Naive thymus-derived CD8-positive, alpha-beta T cell (primary cell): ENCODE measurements at regions not wholly inside any gene's neighbourhood (a gene's known extent, or its start where the extent isn't known, plus 50 kb on each side); places are given as distances from the start of the nearest gene placed in this dataset.

Source experiments
- ATAC-seq, 2 donors: fragments of 150-1000 bp; cut with Tn5 transposase in 1 of 2; sonication (Bioruptor Pico), chemical (Tn5 transposase) in 1 of 2; 1 replicate in 1 of 2; 2 replicates in 1 of 2; pipeline ENCODE4 v1.10.0; 2021; ENCODE audit warnings: mild to moderate bottlenecking in 2 of 2, moderate library complexity in 2 of 2
- POLR2A ChIA-PET: fragments of 350-600 bp; sonication (Branson Sonifier 250); formaldehyde crosslinking; loops from one replicate; lab custom pipeline; 2021; ENCODE audit warnings: antibody characterized with exemption; lab: Charles Lee
- DNase-seq, 10 donors: peaks; one replicate each; pipeline versions ENCODE4 v3.0.0 to v3.0.0-alpha.2; 2020 to 2022
- H3K27ac Mint-ChIP-seq, 10 donors: one replicate each; pipeline ENCODE4 v1.8.0; 2020 to 2022; ENCODE audit warnings: mild to moderate bottlenecking in 10 of 10, mixed read lengths in 10 of 10, moderate library complexity in 4 of 10, inconsistent platforms in 1 of 10
- H3K27me3 Mint-ChIP-seq, 5 donors: one replicate each; pipeline ENCODE4 v1.8.0; 2021 to 2022; ENCODE audit warnings: mixed read lengths in 5 of 5
- H3K36me3 Mint-ChIP-seq, 3 donors: one replicate each; pipeline ENCODE4 v1.8.0; 2020 to 2022; ENCODE audit warnings: mixed read lengths in 3 of 3, mild to moderate bottlenecking in 2 of 3, inconsistent platforms in 1 of 3
- H3K4me1 Mint-ChIP-seq, 4 donors: one replicate each; pipeline ENCODE4 v1.8.0; 2021 to 2022; ENCODE audit warnings: mixed read lengths in 4 of 4
- H3K4me3 Mint-ChIP-seq, 10 donors: one replicate each; pipeline ENCODE4 v1.8.0; 2020 to 2022; ENCODE audit warnings: mild to moderate bottlenecking in 10 of 10, mixed read lengths in 10 of 10, moderate library complexity in 6 of 10, inconsistent platforms in 1 of 10
- H3K9me3 Mint-ChIP-seq, 9 donors: one replicate each; pipeline ENCODE4 v1.8.0; 2020 to 2022; ENCODE audit warnings: mixed read lengths in 9 of 9, mild to moderate bottlenecking in 3 of 9, inconsistent platforms in 1 of 9, moderate library complexity in 1 of 9

DNA sequence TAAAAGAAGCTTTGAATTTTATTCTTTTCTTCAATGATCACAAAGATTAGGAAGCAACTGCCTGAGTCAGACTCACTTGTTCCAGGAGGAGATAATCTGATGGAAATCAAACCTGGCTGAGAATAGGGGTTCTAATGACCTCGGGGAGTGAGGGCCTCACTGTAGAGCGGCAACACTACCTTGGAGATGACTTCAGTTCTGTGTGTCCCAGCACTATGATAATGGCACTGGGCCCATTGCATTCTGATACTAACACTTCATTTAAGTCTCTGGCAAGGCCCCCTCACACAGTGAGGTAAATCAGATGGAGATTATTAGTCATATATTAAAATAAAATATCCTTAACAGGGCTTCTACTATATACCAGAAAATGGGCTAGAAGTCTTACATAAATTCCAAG, 233.3 kb upstream of the EGLN3 start:
- H3K9me3 Mint-ChIP-seq, result no peaks in the 10 kb centered on the region
- no peaks in the 10 kb centered on the region for H3K36me3 Mint-ChIP-seq
- no peak overlapping the region for H3K4me3 Mint-ChIP-seq
- no peaks in the 10 kb centered on the region for H3K4me1 Mint-ChIP-seq
- DNase-seq (no peak), ATAC-seq (no peak)
- H3K27ac Mint-ChIP-seq, result no peak overlapping the region
- POLR2A ChIA-PET, result no interaction called here
- peaks cover 0 to 11% (median 0%) of the 10 kb centered on the region in 5 donors for H3K27me3 Mint-ChIP-seq

- H3K36me3 Mint-ChIP-seq, result no peaks in the 10 kb centered on the region
- no peaks in the 10 kb centered on the region for H3K9me3 Mint-ChIP-seq
- H3K27ac Mint-ChIP-seq, result no peak overlapping the region
- DNase-seq (no peak), ATAC-seq (no peak)
- H3K4me3 Mint-ChIP-seq, result no peak overlapping the region
- POLR2A ChIA-PET, result no interaction called here
- peaks cover 0 to 11% (median 0%) of the 10 kb centered on the region in 5 donors for H3K27me3 Mint-ChIP-seq
- H3K4me1 Mint-ChIP-seq, result no peaks in the 10 kb centered on the region
Measured at GRCh38 chr14:34183478-34183877, 232.6 kb upstream of the EGLN3 start.

GRCh38 chr14:34181338-34181737, 230.5 kb upstream of the EGLN3 start:
- POLR2A ChIA-PET, result no interaction called here
- no peak overlapping the region for H3K4me3 Mint-ChIP-seq
- ATAC-seq (no peak), DNase-seq (no peak)
- H3K27ac Mint-ChIP-seq, result no peak overlapping the region
- peaks cover 0 to 17% (median 0%) of the 10 kb centered on the region in 5 donors for H3K27me3 Mint-ChIP-seq
- H3K36me3 Mint-ChIP-seq, result no peaks in the 10 kb centered on the region
- no peaks in the 10 kb centered on the region for H3K9me3 Mint-ChIP-seq
- no peaks in the 10 kb centered on the region for H3K4me1 Mint-ChIP-seq

GRCh38 chr14:34180869-34181268, 230.0 kb upstream of the EGLN3 start:
- DNase-seq (no peak), ATAC-seq (no peak)
- POLR2A ChIA-PET, result no interaction called here
- H3K36me3 Mint-ChIP-seq, result no peaks in the 10 kb centered on the region
- peaks cover 0 to 19% (median 0%) of the 10 kb centered on the region in 5 donors for H3K27me3 Mint-ChIP-seq
- H3K9me3 Mint-ChIP-seq, result no peaks in the 10 kb centered on the region
- no peak overlapping the region for H3K4me3 Mint-ChIP-seq
- H3K27ac Mint-ChIP-seq, result no peak overlapping the region
- H3K4me1 Mint-ChIP-seq, result no peaks in the 10 kb centered on the region

DNA sequence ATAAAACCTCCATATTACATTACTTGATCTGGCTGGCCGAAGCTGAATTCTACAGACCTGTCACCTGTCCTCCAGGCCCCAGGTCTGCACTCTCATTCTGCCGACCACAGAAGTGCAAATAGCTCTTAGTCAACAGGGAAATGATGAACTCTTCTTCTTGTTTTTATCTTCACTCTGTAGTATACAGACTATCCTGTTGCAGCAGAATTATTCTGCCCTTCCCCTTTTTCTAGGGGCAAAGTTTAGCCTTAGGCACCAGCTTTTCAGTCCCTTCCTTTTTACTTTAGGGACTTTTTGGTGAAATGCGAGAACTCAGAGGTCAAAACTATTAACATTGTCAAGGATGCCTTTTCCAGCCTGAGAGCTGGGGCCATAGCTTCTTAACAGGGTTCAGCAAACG, 229.6 kb upstream of the EGLN3 start:
- POLR2A ChIA-PET, result no interaction called here
- ATAC-seq (no peak), DNase-seq (no peak)
- Mint-ChIP-seq H3K27ac (no peak overlapping the region), H3K4me3 (no peak overlapping the region), H3K36me3 (no peaks in the 10 kb centered on the region), H3K27me3 (peaks cover 0 to 19% (median 0%) of the 10 kb centered on the region in 5 donors), H3K9me3 (no peaks in the 10 kb centered on the region), H3K4me1 (no peaks in the 10 kb centered on the region)

DNA sequence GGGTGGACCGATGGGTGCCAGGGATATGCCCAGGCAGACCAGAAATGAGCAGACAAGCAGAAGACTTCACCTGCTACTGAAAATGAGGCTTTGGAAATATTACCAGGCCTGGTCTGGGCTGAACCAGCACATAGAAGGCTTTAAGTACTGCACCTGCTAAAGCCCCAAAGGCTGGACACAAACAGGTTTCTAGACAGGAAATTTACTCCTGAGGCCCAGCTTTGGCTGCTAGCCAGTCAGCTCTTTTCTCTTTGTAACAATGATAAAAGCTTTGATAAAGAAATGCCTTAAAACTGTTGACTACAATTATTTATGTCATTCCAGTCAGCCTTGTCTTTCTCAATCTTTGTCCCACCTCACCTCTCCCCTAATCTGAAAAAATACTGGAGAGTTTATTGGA, 228.9 kb upstream of the EGLN3 start:
- Mint-ChIP-seq H3K9me3 (no peaks in the 10 kb centered on the region), H3K4me1 (no peaks in the 10 kb centered on the region), H3K27ac (no peak overlapping the region), H3K36me3 (no peaks in the 10 kb centered on the region), H3K4me3 (no peak overlapping the region), H3K27me3 (peaks cover 0 to 19% (median 2%) of the 10 kb centered on the region in 5 donors)
- DNase-seq (no peak), ATAC-seq (no peak)
- POLR2A ChIA-PET, result no interaction called here

DNA sequence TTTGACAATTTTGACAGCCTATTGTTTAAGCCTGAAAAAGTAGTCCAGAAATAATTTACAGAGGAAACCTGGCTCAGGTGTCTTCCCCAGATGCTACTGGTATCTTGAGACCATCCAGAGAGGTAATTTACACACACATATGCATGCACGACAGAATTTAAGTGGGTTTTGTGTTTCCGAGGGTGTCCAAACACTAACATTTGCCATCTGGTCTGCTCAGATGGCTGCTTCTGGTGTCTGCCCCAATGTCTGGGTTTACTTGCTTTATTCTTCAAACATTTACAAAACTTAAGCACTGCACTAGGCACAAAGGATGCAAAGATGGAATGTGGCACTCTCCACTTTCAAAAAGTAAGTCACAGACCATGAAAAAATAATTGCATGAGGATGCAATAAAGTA, 226.6 kb upstream of the EGLN3 start:
- POLR2A ChIA-PET, result no interaction called here
- ATAC-seq, result no peak
- Mint-ChIP-seq H3K27me3 (peaks cover 0 to 10% (median 1%) of the 10 kb centered on the region in 5 donors), H3K4me3 (no peak overlapping the region), H3K4me1 (no peaks in the 10 kb centered on the region), H3K9me3 (no peaks in the 10 kb centered on the region), H3K36me3 (no peaks in the 10 kb centered on the region), H3K27ac (no peak overlapping the region)
- no peak for DNase-seq

DNA sequence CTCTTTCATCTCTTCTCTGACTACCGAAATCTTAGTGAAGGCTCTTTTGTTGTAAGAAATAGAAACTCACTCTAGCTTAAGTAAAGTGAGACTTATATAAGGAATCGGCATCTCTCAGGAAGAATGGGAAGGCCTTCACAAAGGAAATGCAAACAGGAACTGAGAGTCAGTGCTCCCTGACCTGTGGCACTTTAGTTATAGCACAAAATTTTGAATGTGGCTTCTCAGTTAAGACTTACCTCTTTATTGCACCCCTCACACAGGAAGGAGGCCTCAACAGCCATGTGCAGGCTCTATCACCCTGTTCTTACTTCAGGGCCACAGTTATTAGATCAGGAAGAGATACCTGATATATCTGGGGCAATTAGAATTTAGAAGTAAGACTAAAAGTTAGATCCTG, 224.7 kb upstream of the EGLN3 start:
- POLR2A ChIA-PET, result no interaction called here
- Mint-ChIP-seq H3K4me3 (no peak overlapping the region), H3K36me3 (no peaks in the 10 kb centered on the region), H3K27ac (no peak overlapping the region), H3K27me3 (peaks cover 0 to 8% (median 0%) of the 10 kb centered on the region in 5 donors), H3K9me3 (no peaks in the 10 kb centered on the region), H3K4me1 (no peaks in the 10 kb centered on the region)
- DNase-seq (no peak), ATAC-seq (no peak)

GRCh38 chr14:34174973-34175372, 224.1 kb upstream of the EGLN3 start:
- H3K4me1 Mint-ChIP-seq, result no peaks in the 10 kb centered on the region
- H3K27me3 Mint-ChIP-seq, result peaks cover 0 to 8% (median 0%) of the 10 kb centered on the region in 5 donors
- POLR2A ChIA-PET, result no interaction called here
- no peaks in the 10 kb centered on the region for H3K36me3 Mint-ChIP-seq
- no peak for ATAC-seq
- no peaks in the 10 kb centered on the region for H3K9me3 Mint-ChIP-seq
- no peak overlapping the region for H3K4me3 Mint-ChIP-seq
- H3K27ac Mint-ChIP-seq, result no peak overlapping the region
- DNase-seq, result no peak

GRCh38 chr14:34173916-34174315, 223.0 kb upstream of the EGLN3 start:
- DNase-seq, result no peak
- Mint-ChIP-seq H3K9me3 (no peaks in the 10 kb centered on the region), H3K27ac (no peak overlapping the region), H3K27me3 (peaks cover 0 to 8% (median 0%) of the 10 kb centered on the region in 5 donors), H3K4me1 (no peaks in the 10 kb centered on the region), H3K36me3 (no peaks in the 10 kb centered on the region), H3K4me3 (no peak overlapping the region)
- POLR2A ChIA-PET, result no interaction called here
- no peak for ATAC-seq

GRCh38 chr14:34172550-34173368, 221.9 kb upstream of the EGLN3 start:
- Mint-ChIP-seq H3K27ac (no peak overlapping the region), H3K9me3 (no peaks in the 10 kb centered on the region), H3K27me3 (peaks cover 0 to 7% (median 0%) of the 10 kb centered on the region in 5 donors), H3K36me3 (no peaks in the 10 kb centered on the region), H3K4me1 (no peaks in the 10 kb centered on the region), H3K4me3 (no peak overlapping the region)
- no peak for DNase-seq
- POLR2A ChIA-PET, result no interaction called here
- no peak for ATAC-seq

GRCh38 chr14:34172173-34172451, 221.2 kb upstream of the EGLN3 start:
- ATAC-seq (no peak), DNase-seq (no peak)
- no peak overlapping the region for H3K27ac Mint-ChIP-seq
- POLR2A ChIA-PET, result no interaction called here
- no peaks in the 10 kb centered on the region for H3K4me1 Mint-ChIP-seq
- no peaks in the 10 kb centered on the region for H3K36me3 Mint-ChIP-seq
- no peaks in the 10 kb centered on the region for H3K9me3 Mint-ChIP-seq
- peaks cover 0 to 5% (median 0%) of the 10 kb centered on the region in 5 donors for H3K27me3 Mint-ChIP-seq
- H3K4me3 Mint-ChIP-seq, result no peak overlapping the region

DNA sequence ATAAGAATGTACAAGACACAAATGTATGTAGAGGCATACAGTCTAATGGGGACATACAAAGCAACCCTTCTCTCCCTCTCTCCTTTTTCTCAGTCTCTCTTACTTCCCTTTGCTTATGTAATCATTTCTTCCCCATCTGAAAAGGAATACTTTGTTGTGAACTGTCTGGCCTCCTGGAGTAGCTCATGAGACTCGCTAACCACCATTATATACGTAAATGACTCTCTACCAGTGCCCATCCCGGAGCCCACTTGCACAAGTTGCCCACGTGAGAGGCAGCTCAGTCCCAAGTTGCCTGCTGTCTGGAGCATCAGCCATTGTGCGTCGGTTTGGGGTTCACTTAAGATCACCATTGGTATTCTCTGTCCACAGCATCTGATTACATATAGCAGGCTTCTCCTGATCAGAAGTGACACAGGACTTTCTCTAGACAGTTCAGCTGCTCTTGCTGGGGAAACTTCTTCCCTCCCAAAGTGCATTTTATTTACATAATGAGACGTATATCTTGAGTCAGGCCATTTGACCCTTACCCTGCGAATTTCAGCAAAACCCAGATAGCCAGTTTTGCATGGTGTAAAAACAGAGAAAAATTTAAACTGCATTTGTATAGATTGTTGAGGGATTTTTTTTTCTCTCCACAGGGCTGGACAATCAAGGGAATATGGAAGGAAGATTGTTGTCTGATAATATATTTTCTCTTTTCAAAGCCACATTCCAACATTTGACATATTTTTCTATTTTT, 220.7 kb upstream of the EGLN3 start:
- Mint-ChIP-seq H3K36me3 (no peaks in the 10 kb centered on the region), H3K4me3 (no peak overlapping the region), H3K27ac (no peak overlapping the region), H3K9me3 (no peaks in the 10 kb centered on the region), H3K4me1 (no peaks in the 10 kb centered on the region), H3K27me3 (peaks cover 0 to 5% (median 0%) of the 10 kb centered on the region in 5 donors)
- POLR2A ChIA-PET, result no interaction called here
- DNase-seq (no peak), ATAC-seq (no peak)
